WTC11 (cell line): ENCODE measurements at regions not wholly inside any gene's neighbourhood (a gene's known extent, or its start where the extent isn't known, plus 50 kb on each side); places are given as distances from the start of the nearest gene placed in this dataset.

Experiments used
- AFF4 ChIP-seq: sonication (generic); formaldehyde crosslinking; IDR thresholded peaks from 2 replicates; pipeline ENCODE4 v1.8.1; 2023; ENCODE audit warnings: mild to moderate bottlenecking, missing genetic modification reagents, borderline replicate concordance
- ATF3 ChIP-seq: sonication (generic); formaldehyde crosslinking; conservative IDR thresholded peaks from 2 replicates; pipeline ENCODE4 v1.8.1; 2022; ENCODE audit warnings: mild to moderate bottlenecking, missing genetic modification reagents
- CTCF ChIP-seq: fragments of 200-600 bp; IDR thresholded peaks from 2 replicates; pipeline ENCODE4 v1.8.0; 2022; ENCODE audit warnings: antibody characterized with exemption
- FOXP1 ChIP-seq: sonication (generic); formaldehyde crosslinking; IDR thresholded peaks from 2 replicates; pipeline ENCODE4 v1.8.0; 2022; ENCODE audit warnings: missing genetic modification reagents, mild to moderate bottlenecking, moderate library complexity, borderline replicate concordance
- GABPB1 ChIP-seq: sonication (generic); formaldehyde crosslinking; IDR thresholded peaks from 2 replicates; pipeline ENCODE4 v1.8.1; 2023; ENCODE audit warnings: mild to moderate bottlenecking, missing genetic modification reagents
- GRHL2 ChIP-seq: fragments of 250-450 bp; sonication (Bioruptor Pico); IDR thresholded peaks from 2 replicates; pipeline ENCODE4 v1.8.0; 2022; ENCODE audit warnings: mild to moderate bottlenecking, moderate library complexity; ENCODE audit not compliant: insufficient replicate concordance, severe bottlenecking
- MXD4 ChIP-seq: fragments of 250-450 bp; sonication (Bioruptor Pico); IDR thresholded peaks from 2 replicates; pipeline ENCODE4 v1.8.0; 2021; ENCODE audit warnings: mild to moderate bottlenecking, moderate library complexity, borderline replicate concordance
- NR1H2 ChIP-seq: sonication (generic); formaldehyde crosslinking; IDR thresholded peaks from 2 replicates; pipeline ENCODE4 v1.9.0; 2021; ENCODE audit warnings: mild to moderate bottlenecking, moderate library complexity, missing genetic modification reagents
- TCF7 ChIP-seq: sonication (generic); formaldehyde crosslinking; IDR thresholded peaks from 2 replicates; pipeline ENCODE4 v1.8.0; 2022; ENCODE audit warnings: mild to moderate bottlenecking, low read depth, missing genetic modification reagents, moderate library complexity
- TEAD4 ChIP-seq: sonication (generic); formaldehyde crosslinking; IDR thresholded peaks from 2 replicates; pipeline ENCODE4 v1.8.0; 2022; ENCODE audit warnings: mild to moderate bottlenecking, missing genetic modification reagents
- USF1 ChIP-seq: sonication (generic); formaldehyde crosslinking; IDR thresholded peaks from 2 replicates; pipeline ENCODE4 v1.8.0; 2022; ENCODE audit warnings: mild to moderate bottlenecking, missing genetic modification reagents
- ZNF138 ChIP-seq: sonication (generic); formaldehyde crosslinking; conservative IDR thresholded peaks from 2 replicates; pipeline ENCODE4 v1.8.1; 2022; ENCODE audit warnings: mild to moderate bottlenecking, moderate library complexity, missing genetic modification reagents

GRCh38 chr18:38525039-38525438, 959.4 kb upstream of the CELF4 start:
- no peak for TF ChIP-seq USF1 (CRISPR knock-in tag)
- TF ChIP-seq MXD4 (CRISPR knock-in tag), result no peak
- TF ChIP-seq CTCF, result no peak
- TF ChIP-seq ZNF138, result no peak
- TF ChIP-seq ATF3, result no peak
- TF ChIP-seq TEAD4 (CRISPR knock-in tag), result no peak
- no peak for TF ChIP-seq GRHL2
- TF ChIP-seq NR1H2 (CRISPR knock-in tag), result no peak
- TF ChIP-seq AFF4 (CRISPR knock-in tag), result no peak
- no peak for TF ChIP-seq TCF7 (CRISPR knock-in tag)
- no peak for TF ChIP-seq FOXP1
- TF ChIP-seq GABPB1 (CRISPR knock-in tag), result no peak
